GM12874 (cell line): ENCODE measurements at regions not wholly inside any gene's neighbourhood (a gene's known extent, or its start where the extent isn't known, plus 50 kb on each side); places are given as distances from the start of the nearest gene placed in this dataset.

ENCODE experiments used
- CTCF ChIP-seq: IDR thresholded peaks from 2 replicates; pipeline ENCODE4 v1.5.1; 2011; ENCODE audit warnings: low read depth, mild to moderate bottlenecking, control low read depth, low read length, moderate library complexity; ENCODE audit not compliant: insufficient read depth

GRCh38 chr2:129796225-129796624 is 183.2 kb upstream of the RAB6C start:
- TF ChIP-seq CTCF: no peak

- TF ChIP-seq CTCF: no peak
These were observed 182.5 kb upstream of the RAB6C start for GRCh38 chr2:129796801-129797488.

- TF ChIP-seq CTCF: no peak
These were observed 181.8 kb upstream of the RAB6C start for GRCh38 chr2:129797489-129798300.

GRCh38 chr2:129798301-129798581 is 181.2 kb upstream of the RAB6C start:
- no peak for TF ChIP-seq CTCF

GRCh38 chr2:129798626-129799025 is 180.8 kb upstream of the RAB6C start:
- no peak for TF ChIP-seq CTCF

DNA sequence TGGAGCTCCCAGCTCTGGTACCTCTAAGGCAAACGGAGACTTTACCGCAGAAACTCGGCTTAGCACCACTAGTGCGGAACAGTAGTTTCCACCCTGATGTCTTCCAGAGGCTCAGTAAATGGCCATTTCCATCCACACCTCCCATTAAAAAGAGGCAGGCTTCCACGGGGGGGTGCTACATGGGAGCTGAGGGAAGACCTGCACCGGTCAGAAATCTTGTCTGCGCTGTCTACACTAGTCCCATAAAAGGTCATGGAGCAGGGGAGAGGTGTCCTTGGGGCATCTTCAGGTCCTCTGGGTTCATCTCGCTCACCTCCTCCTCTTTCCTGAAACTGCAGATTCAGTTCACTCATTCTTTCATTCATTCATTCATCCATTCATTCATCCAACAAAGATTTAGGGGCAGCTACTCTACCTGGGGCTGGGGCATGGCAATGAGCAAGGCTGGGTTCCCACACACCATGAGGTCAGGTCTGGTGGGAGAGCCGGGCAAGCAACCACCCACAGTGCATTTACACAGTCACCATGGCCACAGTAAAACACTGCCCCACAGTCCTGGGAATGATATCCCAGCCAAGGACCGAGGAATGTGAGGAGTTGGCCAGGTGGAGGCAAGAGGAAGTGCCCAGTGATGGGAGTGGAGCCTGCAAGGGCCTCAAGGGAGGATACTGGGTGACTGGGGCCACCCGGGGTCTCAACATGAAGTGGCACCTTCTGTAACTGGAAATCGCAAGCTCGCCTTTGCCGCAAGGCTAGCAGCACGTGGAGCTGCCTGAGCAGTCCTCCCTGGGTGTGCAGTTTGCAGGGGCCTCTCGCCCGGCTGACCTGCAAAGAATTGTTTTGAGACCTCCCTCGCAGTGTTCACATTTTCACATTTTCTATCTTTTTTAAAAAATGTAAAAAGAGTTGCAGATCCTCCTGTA is 180.2 kb upstream of the RAB6C start:
- no peak for TF ChIP-seq CTCF

- no peak for TF ChIP-seq CTCF
These were observed 179.2 kb upstream of the RAB6C start for GRCh38 chr2:129800285-129800684.
